AG09319 (cell line): ENCODE measurements at regions not wholly inside any gene's neighbourhood (a gene's known extent, or its start where the extent isn't known, plus 50 kb on each side); places are given as distances from the start of the nearest gene placed in this dataset.
"Not testable (repeated sequence)": the region's sequence is repeated elsewhere in the genome, so short reads cannot be mapped to it uniquely, and the experiment has no call there.

Experiments used
- DNase-seq: peaks from one replicate; pipeline ENCODE4 v3.0.0-alpha.2; 2010; ENCODE audit warnings: low read depth; ENCODE audit errors: extremely low read depth
- TF ChIP-seq, protein P1 (sequence below): IDR thresholded peaks from 2 replicates; pipeline ENCODE4 v1.5.1; 2011; ENCODE audit warnings: low read depth, mild to moderate bottlenecking, inconsistent platforms, low read length, moderate library complexity

DNA sequence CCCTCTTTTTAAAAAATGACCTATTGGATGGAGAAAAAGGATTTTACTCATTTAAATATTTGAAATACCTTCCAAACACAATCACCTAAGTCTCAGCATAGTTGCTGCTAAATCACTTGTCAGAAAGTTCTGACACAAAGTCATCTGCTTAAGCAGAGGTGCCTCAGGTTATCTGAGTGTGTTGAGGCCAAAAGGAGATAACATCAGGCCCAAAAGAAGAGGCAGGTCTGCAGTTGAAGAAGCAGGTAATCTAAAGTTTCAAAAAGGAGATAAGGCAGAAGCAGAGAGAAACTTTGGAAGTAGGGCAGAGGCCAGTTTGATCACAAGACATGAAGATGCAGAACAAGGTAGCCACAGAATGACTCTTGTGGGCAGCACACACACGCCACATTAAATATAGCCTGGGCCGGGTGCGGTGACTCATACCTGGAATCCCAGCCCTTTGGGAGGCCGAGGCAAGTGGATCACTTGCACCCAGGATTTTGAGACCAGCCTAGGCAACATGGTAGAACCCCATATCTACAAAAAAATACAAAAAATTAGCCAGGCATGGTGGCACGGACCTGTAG lies 175.7 kb upstream of the API5 start:
- DNase-seq = no peak
- TF ChIP-seq, protein P1, sequence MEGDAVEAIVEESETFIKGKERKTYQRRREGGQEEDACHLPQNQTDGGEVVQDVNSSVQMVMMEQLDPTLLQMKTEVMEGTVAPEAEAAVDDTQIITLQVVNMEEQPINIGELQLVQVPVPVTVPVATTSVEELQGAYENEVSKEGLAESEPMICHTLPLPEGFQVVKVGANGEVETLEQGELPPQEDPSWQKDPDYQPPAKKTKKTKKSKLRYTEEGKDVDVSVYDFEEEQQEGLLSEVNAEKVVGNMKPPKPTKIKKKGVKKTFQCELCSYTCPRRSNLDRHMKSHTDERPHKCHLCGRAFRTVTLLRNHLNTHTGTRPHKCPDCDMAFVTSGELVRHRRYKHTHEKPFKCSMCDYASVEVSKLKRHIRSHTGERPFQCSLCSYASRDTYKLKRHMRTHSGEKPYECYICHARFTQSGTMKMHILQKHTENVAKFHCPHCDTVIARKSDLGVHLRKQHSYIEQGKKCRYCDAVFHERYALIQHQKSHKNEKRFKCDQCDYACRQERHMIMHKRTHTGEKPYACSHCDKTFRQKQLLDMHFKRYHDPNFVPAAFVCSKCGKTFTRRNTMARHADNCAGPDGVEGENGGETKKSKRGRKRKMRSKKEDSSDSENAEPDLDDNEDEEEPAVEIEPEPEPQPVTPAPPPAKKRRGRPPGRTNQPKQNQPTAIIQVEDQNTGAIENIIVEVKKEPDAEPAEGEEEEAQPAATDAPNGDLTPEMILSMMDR = no peak

DNA sequence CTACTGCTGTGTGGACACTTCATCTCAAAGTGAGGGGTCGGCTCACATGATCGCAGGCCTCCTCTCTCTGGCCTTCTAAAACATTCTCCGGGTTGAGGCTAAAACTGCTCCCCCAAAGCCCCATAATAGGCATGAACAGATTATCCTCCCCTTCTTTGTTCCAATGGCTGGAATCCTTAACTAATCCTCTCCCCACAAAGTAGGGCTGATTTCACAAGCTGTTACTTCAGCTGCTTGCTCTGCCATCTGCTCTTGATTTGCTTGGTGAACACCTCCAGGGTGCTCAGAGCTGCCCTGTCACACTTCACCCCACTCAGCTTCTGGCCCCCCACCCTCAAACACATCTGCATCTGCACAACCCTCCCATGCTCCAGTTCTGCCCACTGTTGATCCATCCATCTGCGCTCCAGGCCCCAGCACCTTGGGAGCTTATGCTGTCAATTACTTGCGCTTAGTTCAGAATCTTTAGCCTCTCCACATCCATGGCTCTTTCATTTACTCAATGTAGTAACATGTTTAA lies 173.1 kb upstream of the API5 start:
- TF ChIP-seq, protein P1 = no peak
- no peak for DNase-seq

GRCh38 chr11:43145653-43146052 lies 166.1 kb upstream of the API5 start:
- TF ChIP-seq, protein P1 = no peak
- no peak for DNase-seq

GRCh38 chr11:43150697-43151096 lies 161.1 kb upstream of the API5 start:
- TF ChIP-seq, protein P1 = no peak
- DNase-seq = no peak

DNA sequence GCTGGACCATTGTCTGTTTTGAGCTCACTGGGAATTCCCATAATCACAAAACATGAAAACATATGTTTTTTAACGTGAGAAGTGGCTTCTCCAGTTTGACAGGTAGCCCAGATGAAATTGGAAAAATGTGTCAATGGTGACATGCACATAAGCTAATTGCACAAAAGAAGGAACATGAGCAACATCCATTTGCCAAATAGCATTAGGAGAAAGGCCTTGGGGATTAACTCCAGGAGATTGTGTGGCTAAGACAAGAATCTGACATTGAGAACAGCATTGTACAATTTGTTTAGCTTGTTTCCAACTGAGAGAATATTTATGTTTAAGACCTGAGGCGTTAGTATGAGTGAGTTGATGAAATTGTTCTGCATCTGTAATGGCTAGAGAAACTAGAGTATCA lies 147.0 kb upstream of the API5 start:
- DNase-seq = no peak
- TF ChIP-seq, protein P1 = no peak

DNA sequence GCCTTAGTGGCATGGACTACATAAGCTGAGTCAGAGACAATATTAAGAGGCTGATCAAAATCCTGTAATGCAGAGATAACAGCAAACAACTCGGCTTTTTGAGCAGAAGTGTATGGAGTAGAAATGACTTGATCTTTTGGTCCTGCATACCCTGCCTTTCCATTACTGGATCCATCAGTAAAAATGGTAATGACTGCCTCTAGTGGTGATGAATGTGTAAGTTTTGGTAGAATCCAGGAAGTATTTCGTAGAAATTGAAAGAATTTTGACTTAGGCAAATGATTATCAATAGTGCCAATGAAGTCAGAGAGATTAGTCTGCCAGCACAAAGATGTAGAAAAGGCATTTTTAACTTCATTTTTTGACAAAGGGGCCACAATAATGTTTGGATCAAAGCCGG lies 146.4 kb upstream of the API5 start:
- DNase-seq = not testable (repeated sequence)

DNA sequence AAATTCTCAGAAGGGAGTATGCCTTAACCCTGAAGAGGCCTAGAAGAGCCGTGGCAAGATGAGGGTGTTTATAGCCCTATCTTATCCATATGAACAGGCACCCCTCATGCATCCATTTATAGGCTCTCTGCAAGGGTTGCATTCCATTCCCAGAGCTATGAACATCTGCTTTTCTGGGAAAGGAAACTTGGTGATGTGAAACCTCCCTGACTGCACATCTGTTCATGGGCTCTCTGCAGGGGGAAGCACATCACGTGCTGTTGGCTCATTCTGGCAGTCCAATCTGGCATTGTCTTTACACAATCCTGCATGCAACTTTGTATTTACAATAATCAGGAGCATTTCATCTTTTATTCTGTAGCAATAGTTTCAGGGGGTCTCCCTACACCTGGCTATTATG lies 143.6 kb upstream of the API5 start:
- DNase-seq = not testable (repeated sequence)

- DNase-seq = no peak
- TF ChIP-seq, protein P1 = no peak
Observed at GRCh38 chr11:43172477-43172876, 139.3 kb upstream of the API5 start.
